ENCODE measurements at regions not wholly inside any gene's neighbourhood (a gene's known extent, or its start where the extent isn't known, plus 50 kb on each side); places are given as distances from the start of the nearest gene placed in this dataset.
"Not testable (repeated sequence)": the region's sequence is repeated elsewhere in the genome, so short reads cannot be mapped to it uniquely, and the experiment has no call there.

DNA sequence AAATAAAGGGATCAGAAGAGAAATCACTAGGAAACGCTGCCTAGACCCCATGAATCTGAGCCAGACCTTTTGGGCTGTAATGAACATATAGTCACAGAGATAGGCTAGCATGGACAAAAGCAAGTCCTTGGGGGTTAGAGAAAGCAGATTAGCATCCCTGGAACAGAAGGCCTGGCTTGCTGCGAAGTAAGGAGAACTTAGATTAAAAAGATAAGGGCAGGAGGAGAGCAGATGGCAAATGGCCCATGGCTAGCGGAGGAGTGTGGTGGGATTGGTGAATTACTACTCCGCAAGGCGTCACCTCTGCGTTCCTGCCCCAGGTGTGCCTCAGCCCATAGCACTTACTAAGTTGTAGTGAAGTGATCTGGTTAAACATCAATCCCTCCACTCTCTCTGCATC, 92.3 kb upstream of the ZNF438 start:
- no peak for DNase-seq (ENCODE audit: low read depth in 2 of 2)

DNA sequence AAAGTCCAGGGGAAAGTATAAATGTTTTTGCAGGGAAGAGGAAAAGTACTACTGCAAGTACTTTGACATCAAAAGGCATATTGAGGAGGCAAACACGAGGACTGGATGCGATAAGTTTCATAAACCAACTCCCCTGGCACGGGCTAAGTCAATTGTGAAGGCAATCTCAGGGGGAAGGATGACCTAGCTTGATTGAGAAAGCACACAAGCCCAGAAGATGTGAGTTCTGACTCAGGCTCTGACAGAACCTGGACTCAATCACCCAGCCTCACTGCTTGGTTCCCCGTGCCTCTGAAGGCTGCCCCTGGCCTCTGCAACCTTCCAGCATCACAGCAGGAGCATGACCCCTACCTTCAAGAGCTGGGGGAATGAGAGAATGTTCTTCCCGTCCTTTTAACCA, 93.2 kb upstream of the ZNF438 start:
- no peak for DNase-seq (ENCODE audit: low read depth in 2 of 2)

DNA sequence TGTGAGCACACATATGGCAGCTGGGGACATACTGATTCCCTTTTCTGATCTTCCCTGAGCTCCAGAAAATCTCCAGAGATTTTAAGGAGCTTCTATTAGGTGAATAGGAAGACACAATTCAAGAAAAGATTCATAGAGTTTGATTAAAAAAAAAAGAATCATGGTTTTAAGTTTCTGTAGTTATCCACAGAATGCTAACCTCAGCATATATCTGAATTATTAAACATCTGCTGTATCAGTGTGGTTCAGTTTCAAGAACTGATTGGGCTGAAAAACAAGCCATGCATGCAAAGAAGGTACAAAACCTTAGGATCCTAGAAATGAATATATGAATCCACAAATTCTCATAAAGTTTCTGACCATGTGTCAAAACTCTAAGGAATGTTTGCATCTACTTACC, 94.1 kb upstream of the ZNF438 start:
- no peak for DNase-seq (ENCODE audit: low read depth in 2 of 2)

DNA sequence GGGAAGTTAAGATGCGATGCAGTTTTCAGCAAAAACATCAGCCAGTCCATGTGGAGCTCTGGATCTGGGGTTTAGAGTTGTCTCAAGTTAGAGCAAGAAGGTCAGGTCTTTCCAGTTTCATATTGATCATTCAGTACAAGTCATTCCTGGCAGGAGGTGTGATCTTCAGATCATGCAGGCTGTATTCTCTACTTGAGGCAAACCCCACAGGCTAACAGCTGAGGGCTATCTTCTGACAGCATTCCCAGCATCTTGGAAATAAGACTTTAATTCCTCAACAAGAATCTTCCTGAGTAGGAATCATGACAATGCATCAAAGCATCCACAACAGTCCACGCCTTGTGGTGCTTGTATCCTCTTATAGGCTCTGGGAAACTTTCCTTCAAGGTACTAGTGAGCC, 94.9 kb upstream of the ZNF438 start:
- DNase-seq (ENCODE audit: low read depth in 2 of 2), result no peak

DNA sequence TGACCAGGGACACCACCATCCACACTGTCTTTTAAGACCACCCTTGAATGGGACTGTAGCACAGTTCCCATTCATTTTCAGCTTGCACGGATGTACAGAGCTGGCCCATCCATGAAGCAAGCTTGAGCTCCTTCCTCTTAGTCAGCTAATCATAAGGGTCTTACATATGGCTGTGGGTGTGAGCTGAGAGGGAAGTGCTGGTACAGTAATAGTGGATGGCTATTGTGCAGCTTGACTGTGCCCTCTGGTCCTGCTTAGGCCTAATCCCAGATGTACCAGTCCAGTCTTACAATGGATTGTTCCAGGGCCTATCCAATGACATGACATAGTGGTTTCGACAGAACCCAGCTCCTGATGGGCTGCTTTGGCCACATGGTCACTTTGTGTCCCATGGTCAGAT, 96.9 kb upstream of the ZNF438 start:
- DNase-seq (ENCODE audit: low read depth in 2 of 2), result no peak

DNA sequence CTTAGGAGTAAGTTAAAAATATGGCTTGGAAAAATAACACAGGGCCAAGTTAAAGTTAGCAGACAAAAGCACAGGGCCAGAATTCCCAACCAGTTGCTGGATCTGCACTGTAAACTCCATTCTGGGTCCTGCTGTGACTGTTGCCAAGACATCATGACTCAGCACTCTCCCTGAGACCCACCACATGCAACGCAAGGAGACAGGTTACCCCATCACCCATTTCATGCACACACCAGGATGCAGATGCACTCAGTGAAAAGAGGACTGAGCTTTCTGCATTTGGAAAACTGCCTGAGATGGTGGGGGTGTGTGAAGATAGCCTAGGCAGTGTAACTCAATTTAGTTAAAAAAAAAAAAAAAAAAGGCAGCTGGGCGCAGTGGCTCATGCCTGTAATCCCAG, 97.6 kb upstream of the ZNF438 start:
- peak; percentile 32 to 73 for DNase-seq (ENCODE audit: low read depth in 2 of 2)

DNA sequence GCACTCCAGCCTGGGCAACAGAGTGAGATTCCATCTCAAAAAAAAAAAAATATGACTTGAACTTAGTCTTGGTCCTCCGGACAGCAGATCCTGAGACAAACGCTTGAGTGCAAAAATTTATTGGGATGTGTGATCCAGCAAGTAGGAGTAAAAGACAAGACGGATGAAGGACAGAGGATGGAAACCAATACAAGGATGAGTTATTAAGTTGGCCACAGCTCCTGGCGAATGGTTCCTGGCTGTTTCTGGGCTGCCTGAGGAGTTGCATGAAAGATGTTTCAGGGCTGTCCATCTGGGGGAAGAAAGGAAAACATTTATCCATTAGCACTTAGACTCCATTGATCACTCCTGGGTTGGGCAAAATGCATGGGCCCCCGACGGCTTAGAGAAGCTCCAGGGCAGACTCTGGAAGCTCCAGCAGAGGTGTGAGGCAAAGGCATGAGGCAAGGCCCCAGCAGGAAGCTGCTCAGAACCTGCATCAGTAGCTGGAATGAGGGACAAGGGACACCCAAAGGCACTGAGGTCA, 98.3 kb upstream of the ZNF438 start:
- no peak for DNase-seq (ENCODE audit: low read depth in 2 of 2)

DNA sequence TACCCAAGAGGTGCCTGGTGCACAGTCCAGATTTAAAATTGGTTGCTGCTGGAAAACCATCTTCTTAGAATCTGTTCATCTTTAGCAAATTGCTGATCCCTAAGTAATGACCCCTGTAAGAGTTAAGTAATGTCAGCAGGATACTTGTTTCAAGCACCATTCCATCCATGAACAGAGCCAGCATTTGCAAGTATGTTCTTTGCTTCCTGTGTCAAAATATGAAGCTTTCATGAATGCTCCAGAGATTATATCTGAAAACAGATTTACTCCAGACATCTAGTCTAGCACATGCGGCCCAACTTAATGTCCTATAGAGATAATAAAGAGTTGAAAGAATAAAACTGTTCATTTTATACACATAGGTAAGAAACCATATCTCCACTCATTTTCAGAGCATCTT, 98.7 kb upstream of the ZNF438 start:
- DNase-seq (ENCODE audit: low read depth in 2 of 2), result no peak

DNA sequence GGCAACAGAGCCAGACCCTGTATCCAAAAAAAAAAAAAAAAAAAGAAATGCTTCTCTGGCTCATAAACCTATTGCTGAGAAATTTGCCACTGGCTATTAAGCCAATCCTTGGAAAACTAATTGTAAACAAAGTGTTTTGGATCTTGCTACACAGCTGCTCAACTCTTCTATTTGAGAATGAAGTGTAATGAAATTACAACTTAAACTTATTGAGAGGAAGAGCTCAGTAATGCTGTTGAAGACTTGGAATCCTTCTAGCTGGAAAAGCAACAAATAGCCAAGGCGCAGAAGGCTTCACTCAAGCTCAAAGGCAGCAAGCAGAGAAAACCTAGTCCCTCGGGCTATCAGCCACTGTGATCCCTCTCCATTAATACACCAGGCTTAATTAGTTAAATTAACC, 99.6 kb upstream of the ZNF438 start:
- DNase-seq (ENCODE audit: low read depth in 2 of 2), result no peak

DNA sequence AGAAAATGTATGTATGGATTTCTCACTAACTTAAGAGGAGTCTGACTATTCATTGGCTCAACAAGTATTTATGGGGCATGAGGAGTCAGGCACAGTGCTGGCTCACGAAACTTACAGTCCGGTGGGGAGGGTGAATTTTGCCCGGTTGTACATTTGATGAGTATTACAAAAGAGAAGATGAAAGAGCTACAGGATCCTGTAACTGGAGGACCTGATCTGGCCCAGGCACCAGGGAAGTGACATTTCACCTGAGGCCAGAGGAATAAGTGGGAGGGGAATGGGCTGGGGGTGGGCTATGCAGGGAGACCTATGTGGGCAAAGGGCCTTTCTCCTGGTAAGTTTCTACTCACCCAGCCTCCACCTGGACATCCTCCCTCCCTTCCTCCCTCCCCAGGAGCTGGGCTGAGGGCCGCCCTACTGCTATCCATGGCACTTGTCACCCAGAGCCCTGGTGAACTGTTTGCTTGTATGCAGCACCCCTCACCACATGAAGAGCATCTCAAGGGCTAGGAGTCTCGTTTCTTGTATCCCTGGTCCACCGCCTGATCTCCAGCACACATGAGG, 101.1 kb upstream of the ZNF438 start:
- DNase-seq (ENCODE audit: low read depth in 2 of 2), result no peak

DNA sequence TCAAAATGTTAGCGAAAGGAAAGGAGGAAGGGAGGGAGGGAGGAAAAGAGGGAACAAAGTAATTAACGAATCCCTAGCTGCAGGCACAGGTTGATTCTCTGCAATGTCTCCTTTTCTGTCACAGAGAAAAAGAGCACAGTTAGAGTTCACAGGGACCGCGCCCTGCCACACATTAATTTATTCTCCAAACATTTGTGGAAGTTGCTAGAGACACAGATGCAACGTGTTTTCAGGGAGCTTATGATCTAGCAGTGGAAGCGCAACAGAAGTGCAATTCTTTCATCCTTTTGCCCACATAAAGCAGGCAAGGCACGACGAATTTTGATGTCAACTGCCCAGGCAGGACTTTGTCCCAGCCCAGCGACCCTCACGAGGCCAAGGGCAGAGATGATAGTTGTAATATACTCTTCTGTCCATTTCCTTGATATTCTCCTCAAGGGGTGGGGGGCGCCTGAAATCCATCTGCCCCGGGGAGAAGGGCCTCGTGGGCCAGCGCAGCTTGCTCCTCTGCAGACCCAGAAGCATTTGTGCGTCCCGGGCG, 101.7 kb upstream of the ZNF438 start:
- DNase-seq (ENCODE audit: low read depth in 2 of 2), result no peak

DNA sequence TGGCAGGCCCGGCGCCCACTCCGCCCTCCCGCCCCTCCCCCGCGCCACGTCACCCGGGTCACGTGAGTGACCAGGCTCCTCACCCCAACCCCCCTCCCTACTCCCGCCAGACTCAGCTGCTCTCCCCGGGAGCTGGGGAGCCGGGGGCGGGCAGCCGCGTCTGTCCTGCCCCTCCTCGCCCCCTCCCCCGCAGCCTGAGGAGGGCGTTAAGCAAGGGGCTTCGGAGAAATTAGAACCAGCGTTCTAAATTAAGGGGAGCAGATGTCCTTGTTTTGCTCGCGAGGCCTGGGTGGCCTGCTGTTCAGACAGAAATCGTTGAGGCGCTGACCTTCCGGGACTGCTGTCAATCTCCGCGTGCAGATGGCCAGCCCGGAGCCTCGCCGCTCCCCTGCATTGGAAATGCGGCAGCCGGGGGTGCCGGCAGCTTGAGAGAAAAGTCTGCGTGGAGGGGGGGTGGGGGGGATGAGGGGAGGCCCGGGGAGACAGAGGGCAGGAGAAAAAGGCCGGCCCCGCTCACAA, 102.2 kb upstream of the ZNF438 start:
- DNase-seq (ENCODE audit: low read depth in 2 of 2), result peak; percentile 70 to 73

DNA sequence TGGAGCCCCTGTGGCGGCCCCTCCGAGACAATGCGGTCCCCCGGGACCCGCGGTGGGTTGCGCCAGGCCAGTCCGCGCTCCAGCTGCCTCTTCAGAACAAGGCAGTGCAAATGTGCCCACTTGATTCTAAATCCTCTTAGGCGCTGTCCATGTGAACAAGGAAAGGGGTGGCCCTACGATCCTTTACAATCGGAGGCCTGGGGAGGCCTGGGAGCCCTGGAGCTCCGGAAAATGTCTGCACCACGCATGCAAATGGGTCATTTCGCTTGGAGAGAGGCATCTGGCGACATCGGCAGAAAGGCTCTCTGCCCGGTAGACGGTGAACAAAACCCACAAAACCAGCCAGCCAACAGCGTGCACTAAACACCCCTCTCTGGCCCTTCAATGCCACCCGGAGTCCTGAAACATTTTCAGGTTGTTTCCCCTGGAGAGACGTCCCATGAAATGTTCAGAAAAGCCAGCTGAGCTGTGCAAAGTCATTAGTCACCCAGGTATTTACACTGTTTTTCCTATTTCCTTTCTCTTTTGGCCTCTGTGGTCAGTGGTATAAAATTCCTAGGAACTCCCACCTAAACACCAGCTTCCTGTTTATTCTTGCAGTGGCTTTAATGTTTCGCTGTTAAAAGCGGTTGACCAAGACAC, 102.8 kb upstream of the ZNF438 start:
- DNase-seq (ENCODE audit: low read depth in 2 of 2), result peak; percentile 61 to 92

DNA sequence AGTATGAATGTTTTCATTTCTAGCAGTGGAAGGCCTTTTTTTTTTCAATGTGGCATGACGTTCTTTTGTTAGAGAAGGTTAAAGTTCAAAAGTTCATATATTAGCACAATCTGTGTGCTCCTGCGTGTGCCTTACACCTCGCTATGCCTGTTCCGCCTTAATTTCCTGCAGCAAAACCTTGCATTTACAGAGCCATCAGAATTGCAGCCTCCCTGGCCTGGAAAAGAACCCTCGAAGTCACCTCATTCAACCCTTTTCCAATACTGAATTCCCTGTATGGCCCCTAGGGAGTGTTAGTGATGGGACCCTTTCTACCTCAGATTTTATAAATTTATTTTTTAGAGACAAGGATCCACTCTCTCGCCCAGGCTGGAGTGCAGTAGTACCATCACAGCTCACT, 103.5 kb upstream of the ZNF438 start:
- peak in 1 of 2 donors; percentile 11 for DNase-seq (ENCODE audit: low read depth in 2 of 2)

DNA sequence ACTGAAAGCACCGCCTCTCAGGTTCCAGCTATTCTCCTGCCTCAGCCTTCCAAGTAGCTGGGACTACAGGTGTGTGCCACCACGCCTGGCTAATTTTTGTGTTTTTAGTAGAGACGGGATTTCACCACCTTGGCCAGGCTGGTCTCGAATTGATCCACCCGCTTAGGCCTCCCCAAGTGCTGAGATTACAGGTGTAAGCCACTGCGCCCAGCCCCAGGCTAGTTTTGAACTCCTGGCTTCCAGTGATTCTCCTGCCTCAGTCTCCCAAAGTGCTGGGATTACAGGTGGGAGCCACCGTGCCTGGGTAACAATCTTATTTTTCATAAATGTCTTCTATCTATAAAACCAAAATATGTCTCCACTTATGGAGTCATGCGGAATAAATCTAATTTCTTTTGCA, 104.1 kb upstream of the ZNF438 start:
- not testable (repeated sequence) for DNase-seq (ENCODE audit: low read depth in 2 of 2)

DNA sequence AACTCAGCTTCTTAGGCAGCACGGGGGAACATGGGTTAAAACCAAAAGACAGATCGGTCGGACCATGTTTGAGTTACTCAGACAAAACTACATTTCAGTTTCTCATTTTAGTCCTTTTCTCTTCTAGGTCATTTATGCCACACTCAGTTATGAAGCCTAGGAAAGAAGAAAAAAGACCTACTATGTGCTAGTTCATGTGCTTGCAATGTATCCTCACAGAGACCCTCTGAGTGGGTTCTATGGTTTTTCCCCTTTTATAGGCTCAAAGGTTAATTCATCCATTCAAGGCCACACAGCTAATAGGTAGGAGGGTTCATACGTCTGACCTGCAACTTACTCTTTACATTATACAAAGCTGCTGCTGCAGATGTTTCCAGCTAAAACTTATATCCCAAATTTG, 104.7 kb upstream of the ZNF438 start:
- no peak for DNase-seq (ENCODE audit: low read depth in 2 of 2)

DNA sequence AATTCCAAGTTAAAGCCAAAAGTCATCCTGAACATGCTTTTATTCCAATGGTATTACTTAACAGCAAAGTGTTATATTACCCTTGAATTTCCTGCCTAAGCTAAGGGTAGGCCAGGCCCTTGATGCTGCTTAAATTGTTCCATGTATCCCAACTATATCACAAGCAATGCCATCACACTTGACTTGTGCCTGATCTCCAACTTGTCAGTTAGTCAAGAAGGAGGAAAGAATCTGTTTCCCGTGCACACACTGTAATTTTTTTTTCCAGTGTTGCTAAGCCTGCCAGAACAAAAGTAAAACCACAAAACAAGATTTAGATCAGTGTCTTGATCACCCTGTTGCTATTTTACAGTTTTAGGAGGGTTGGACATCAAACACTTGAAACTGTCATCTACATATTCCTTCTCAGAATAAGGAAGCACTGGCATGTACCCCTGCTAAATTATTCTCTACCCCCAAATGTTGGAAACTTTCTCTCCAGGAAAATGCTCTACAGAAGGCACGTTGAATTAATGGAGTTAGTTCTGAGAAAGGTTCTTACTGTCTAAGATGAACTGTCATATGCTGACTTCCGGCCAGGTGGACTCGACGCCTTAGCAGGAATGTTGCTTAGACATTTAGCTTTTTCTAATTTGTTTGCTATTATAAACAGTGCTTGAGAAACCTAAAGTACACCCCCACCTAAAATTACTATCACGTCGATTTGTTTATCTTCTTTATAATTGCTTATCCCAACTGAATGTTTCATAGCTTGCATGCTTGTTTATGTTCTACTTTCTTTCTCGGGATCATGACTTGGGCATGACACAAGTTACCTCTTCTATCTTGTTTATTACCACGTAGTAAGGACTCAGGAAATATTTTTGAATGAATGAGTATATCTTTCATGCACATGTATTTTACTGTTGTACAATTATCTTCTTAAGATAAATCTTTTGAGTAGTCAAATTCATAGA, 105.5 kb upstream of the ZNF438 start:
- peak in 1 of 2 donors; percentile 74 for DNase-seq (ENCODE audit: low read depth in 2 of 2)

DNA sequence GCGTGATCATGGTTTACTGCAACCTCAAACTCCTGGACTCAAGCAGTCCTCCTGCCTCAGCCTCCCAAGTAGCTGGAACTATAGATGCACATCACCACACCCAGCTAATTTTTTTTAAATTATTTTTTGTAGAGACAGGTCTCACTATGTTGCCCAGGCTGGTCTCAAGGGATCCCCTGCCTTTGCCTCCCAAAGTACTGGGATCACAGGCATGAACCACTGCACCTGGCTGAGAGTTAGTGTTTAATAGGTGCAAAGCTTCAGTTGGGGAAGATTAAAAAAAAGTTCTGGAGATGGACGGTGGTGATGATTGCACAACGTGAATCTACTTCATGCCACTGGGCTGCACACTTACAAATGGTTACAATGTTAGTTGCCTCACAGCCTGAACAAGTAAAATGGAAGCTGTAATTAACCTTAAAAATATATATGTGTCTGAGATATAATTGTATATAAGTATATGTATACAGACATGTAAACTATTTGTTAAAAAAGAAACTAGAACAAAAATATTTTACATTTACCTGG, 106.4 kb upstream of the ZNF438 start:
- DNase-seq (ENCODE audit: low read depth in 2 of 2), result no peak

DNA sequence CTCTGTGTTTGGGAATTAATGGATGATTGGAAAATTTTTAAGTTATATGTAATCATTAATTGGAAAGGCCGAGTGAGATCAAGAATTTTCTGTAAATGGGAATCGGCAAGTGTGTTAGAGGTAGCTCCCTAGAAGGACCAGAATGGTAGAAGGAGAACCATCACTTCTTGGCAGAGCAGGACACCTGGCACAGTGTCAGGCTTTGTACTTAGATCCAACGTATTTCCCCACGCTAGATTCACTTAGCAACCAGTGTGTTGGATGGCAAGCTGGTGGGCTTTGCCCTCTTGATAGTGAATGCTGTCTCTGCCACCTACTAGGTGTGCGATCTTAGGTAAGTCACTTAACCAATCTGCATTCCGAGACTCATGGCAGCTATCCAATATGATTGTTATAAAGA, 107.8 kb upstream of the ZNF438 start:
- DNase-seq (ENCODE audit: low read depth in 2 of 2), result no peak

DNA sequence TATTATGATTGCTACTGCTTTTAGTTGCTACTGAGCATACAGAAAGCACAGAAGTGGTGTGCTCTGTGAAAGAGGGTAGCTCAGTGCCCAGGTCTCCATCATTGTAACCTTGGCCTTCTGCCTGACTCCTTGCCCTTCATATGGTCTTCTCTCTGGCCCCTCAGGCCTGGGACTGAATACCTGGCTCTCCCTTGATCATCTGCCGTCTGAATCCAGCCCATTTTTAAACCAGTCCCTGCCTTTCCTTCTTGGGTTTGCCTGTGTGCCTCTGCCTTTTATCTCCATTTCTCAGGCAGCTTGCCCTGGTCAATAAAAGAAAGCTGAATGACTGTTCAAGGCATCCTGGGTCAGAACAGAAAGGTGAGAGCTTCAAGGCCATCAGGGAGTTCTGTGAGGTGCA, 109.1 kb upstream of the ZNF438 start:
- no peak for DNase-seq (ENCODE audit: low read depth in 2 of 2)

DNA sequence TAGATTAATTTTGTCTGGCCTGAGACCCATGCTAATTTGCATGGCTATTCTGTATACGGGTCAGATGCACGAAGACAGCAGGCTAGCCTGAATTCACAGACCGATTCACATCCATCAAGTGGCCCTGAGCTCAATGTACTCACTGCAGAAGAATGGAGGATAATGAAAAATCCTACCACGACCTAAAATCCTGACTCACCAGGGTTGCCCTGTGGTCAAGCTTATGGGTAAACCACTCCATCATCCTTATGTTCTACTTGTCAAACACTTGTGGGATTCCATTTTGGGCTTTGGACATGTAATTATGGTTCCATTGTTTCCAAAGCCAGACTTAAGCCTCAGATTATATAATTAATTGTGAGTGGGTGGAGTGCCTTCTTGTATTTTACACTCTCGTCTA, 110.4 kb upstream of the ZNF438 start:
- DNase-seq (ENCODE audit: low read depth in 2 of 2), result peak in 1 of 2 donors; percentile 91

Data from lung microvascular endothelial cell (primary cell).